ENCODE measurements at regions not wholly inside any gene's neighbourhood (a gene's known extent, or its start where the extent isn't known, plus 50 kb on each side); places are given as distances from the start of the nearest gene placed in this dataset.

- TF ChIP-seq, protein P1, sequence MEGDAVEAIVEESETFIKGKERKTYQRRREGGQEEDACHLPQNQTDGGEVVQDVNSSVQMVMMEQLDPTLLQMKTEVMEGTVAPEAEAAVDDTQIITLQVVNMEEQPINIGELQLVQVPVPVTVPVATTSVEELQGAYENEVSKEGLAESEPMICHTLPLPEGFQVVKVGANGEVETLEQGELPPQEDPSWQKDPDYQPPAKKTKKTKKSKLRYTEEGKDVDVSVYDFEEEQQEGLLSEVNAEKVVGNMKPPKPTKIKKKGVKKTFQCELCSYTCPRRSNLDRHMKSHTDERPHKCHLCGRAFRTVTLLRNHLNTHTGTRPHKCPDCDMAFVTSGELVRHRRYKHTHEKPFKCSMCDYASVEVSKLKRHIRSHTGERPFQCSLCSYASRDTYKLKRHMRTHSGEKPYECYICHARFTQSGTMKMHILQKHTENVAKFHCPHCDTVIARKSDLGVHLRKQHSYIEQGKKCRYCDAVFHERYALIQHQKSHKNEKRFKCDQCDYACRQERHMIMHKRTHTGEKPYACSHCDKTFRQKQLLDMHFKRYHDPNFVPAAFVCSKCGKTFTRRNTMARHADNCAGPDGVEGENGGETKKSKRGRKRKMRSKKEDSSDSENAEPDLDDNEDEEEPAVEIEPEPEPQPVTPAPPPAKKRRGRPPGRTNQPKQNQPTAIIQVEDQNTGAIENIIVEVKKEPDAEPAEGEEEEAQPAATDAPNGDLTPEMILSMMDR (IDR thresholded peaks at IDR 0.05), result no peak
- Histone ChIP-seq H3K4me1 (no peaks in the 10 kb centered on the region), H3K27me3 (no peaks in the 10 kb centered on the region), H3K36me3 (no peaks in the 10 kb centered on the region), H3K27ac (no peak overlapping the region), H3K4me3 (no peak overlapping the region), H3K9me3 (no peaks in the 10 kb centered on the region)
- intact Hi-C loops (cut with DNase I), result no loop called here
- no peak for FAIRE-seq
- WGBS, 2 donors, result 68 to 78% methylated on average over 6 of the region's 6 CpGs
- no peak for ATAC-seq
- no peak for DNase-seq
These were observed 75.5 kb upstream of the TNFAIP3 start for GRCh38 chr6:137791281-137792159.

- Histone ChIP-seq H3K9me3 (no peaks in the 10 kb centered on the region), H3K4me3 (no peak overlapping the region), H3K27ac (no peak overlapping the region), H3K36me3 (no peaks in the 10 kb centered on the region), H3K4me1 (no peaks in the 10 kb centered on the region), H3K27me3 (no peaks in the 10 kb centered on the region)
- TF ChIP-seq, protein P1 (IDR thresholded peaks at IDR 0.05), result no peak
- FAIRE-seq, result no peak
- DNase-seq, result no peak
- intact Hi-C loops (cut with DNase I), result no loop called here
- no peak for ATAC-seq
- 76 to 88% methylated on average over 6 of the region's 6 CpGs for WGBS, 2 donors
These were observed 74.7 kb upstream of the TNFAIP3 start for GRCh38 chr6:137792160-137793033.

DNA sequence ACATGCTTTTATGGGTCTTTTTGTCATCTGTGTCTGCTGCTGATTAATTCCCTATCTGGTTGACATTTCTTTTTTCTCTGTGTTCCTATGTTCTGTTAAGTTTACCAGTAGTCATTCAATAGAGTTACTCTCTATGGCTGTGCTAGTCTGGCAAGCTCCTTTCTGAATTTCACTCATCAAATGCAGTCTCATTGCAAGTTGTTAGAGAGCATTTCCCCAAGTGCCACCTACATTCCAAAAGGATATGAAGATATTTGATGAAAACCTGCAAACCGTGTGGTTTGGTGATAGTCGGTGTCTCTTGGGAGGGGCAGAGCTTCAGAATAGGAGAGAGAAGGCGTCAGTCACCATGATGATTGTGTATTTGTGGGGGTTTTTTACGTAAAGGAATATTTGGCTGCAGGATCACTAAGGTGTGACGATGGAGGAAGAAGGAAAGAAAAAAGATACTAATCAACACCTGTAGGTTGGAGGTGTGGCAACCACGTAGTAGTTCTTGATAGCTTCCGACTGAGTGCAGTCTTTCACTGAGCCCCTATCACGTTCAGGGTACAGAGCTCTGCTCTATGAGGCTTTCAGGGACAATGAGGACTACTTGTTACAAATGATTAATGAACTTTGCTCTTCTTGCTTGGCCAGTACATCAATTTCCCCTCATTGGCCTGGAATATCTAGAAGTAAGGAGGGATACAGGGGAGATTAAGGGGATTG, 73.1 kb upstream of the TNFAIP3 start:
- H3K27me3 ChIP-seq, result no peaks in the 10 kb centered on the region
- FAIRE-seq, result no peak
- H3K4me1 ChIP-seq, result peaks cover 0 to 5% (median 0%) of the 10 kb centered on the region in 3 donors
- intact Hi-C loops (cut with DNase I), result no loop called here
- H3K9me3 ChIP-seq, result no peaks in the 10 kb centered on the region
- WGBS, 2 donors, result 79 to 82% methylated on average over 8 of the region's 8 CpGs
- H3K4me3 ChIP-seq, result no peak overlapping the region
- H3K36me3 ChIP-seq, result no peaks in the 10 kb centered on the region
- ATAC-seq, result no peak
- DNase-seq, result no peak
- TF ChIP-seq, protein P1 (IDR thresholded peaks at IDR 0.05), result no peak
- H3K27ac ChIP-seq, result no peak overlapping the region

DNA sequence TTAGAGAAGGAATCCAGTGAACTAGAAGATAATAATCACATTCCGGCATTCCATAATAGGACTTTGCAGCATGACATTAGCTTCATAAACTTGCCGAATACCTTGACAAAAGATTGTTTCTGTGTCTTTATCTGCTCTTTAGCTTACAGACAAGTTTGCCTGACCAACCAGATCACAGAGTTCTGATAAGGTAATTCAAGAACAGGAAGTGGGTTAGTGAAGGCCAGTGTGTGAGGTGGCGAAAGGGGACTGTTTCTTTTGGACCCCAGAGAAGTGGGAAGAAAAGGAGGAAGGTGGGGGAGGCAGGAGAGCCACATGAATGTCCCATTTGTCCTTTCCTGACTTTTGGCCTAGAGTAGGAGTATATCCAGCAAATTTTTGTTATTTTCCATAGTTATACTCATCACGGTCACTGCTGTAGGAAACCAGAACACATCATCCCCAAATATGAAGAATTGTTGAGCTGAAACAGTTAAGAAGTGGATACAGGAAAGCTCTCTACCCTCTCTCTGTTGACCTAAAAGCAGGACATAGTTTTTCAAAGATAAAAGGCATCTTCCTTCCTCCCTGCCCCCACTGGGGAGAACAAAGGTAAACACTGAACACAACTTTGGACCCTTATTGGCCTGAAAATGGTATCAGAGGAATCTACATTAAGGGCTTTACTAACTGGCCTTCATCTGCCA, 72.4 kb upstream of the TNFAIP3 start:
- H3K9me3 ChIP-seq, result no peaks in the 10 kb centered on the region
- peaks cover 0 to 5% (median 0%) of the 10 kb centered on the region in 3 donors for H3K4me1 ChIP-seq
- H3K4me3 ChIP-seq, result no peak overlapping the region
- 87 to 92% methylated on average over 4 of the region's 4 CpGs for WGBS, 2 donors
- DNase-seq, result no peak
- intact Hi-C loops (cut with DNase I), result no loop called here
- no peaks in the 10 kb centered on the region for H3K27me3 ChIP-seq
- no peak for FAIRE-seq
- H3K27ac ChIP-seq, result no peak overlapping the region
- no peak for ATAC-seq
- TF ChIP-seq, protein P1 (IDR thresholded peaks at IDR 0.05), result no peak
- no peaks in the 10 kb centered on the region for H3K36me3 ChIP-seq
